Loucy (cell line): ENCODE measurements at regions not wholly inside any gene's neighbourhood (a gene's known extent, or its start where the extent isn't known, plus 50 kb on each side); places are given as distances from the start of the nearest gene placed in this dataset.

Experiments used
- H2AFZ ChIP-seq: fragments of 200-600 bp; sonication (generic); 2 replicates; pipeline ENCODE4 v1.6.0; 2016; ENCODE audit warnings: antibody characterized with exemption, mild to moderate bottlenecking, low read length, moderate library complexity
- H3F3A ChIP-seq: fragments of 200-600 bp; 2 replicates; pipeline ENCODE4 v1.6.0; 2016; ENCODE audit warnings: antibody characterized with exemption, low read depth, mild to moderate bottlenecking
- H3K27me3 ChIP-seq: fragments of 200-600 bp; sonication (generic); 2 replicates; pipeline ENCODE4 v1.6.1; 2014; ENCODE audit warnings: low read length, mild to moderate bottlenecking; ENCODE audit not compliant: insufficient read depth, poor library complexity, severe bottlenecking
- H3K36me3 ChIP-seq: fragments of 200-600 bp; sonication (generic); 2 replicates; pipeline ENCODE4 v1.6.1; 2016; ENCODE audit warnings: low read length; ENCODE audit not compliant: insufficient read depth
- H3K4me1 ChIP-seq: fragments of 200-600 bp; sonication (generic); 2 replicates; pipeline ENCODE4 v1.5.1; 2014; ENCODE audit warnings: low read length, mild to moderate bottlenecking; ENCODE audit not compliant: insufficient read depth, poor library complexity, severe bottlenecking
- H3K4me2 ChIP-seq: fragments of 200-600 bp; sonication (generic); 2 replicates; pipeline ENCODE4 v1.6.0; 2014; ENCODE audit warnings: antibody characterized with exemption, low read length, low read depth, mild to moderate bottlenecking; ENCODE audit not compliant: poor library complexity, severe bottlenecking
- H3K4me3 ChIP-seq: fragments of 200-600 bp; sonication (generic); 2 replicates; pipeline ENCODE4 v1.5.1; 2014; ENCODE audit warnings: low read length, mild to moderate bottlenecking, mixed read lengths; ENCODE audit not compliant: poor library complexity, severe bottlenecking
- H3K79me2 ChIP-seq: fragments of 200-600 bp; sonication (generic); 2 replicates; pipeline ENCODE4 v1.6.1; 2014; ENCODE audit warnings: low read length; ENCODE audit not compliant: insufficient read depth
- H3K9ac ChIP-seq: fragments of 200-600 bp; sonication (generic); 2 replicates; pipeline ENCODE4 v1.6.0; 2014; ENCODE audit warnings: mild to moderate bottlenecking, low read depth, low read length, moderate library complexity; ENCODE audit not compliant: poor library complexity, severe bottlenecking
- H3K9me2 ChIP-seq: fragments of 200-600 bp; sonication (generic); replicated peaks from 2 replicates; pipeline ENCODE4 v1.6.1; 2016; ENCODE audit warnings: low read depth, low read length, mixed read lengths
- H3K9me3 ChIP-seq: fragments of 200-600 bp; sonication (generic); 2 replicates; pipeline ENCODE4 v1.6.1; 2014; ENCODE audit warnings: mild to moderate bottlenecking, antibody characterized with exemption, low read length, low read depth; ENCODE audit not compliant: insufficient read depth
- H4K20me1 ChIP-seq: fragments of 200-600 bp; sonication (generic); 2 replicates; pipeline ENCODE4 v1.6.0; 2014; ENCODE audit warnings: antibody characterized with exemption, low read length, mild to moderate bottlenecking; ENCODE audit not compliant: insufficient read depth, poor library complexity, severe bottlenecking
- EZH2phosphoT487 ChIP-seq: fragments of 200-600 bp; IDR thresholded peaks from 2 replicates; pipeline ENCODE4 v1.6.1; 2018; ENCODE audit warnings: antibody characterized with exemption, mild to moderate bottlenecking, moderate library complexity, borderline replicate concordance
- TF ChIP-seq, protein P1 (sequence below): fragments of 200-600 bp; sonication (generic); conservative IDR thresholded peaks from 2 replicates; pipeline ENCODE4 v1.5.1; 2014; ENCODE audit warnings: mild to moderate bottlenecking, antibody characterized with exemption, low read length

DNA sequence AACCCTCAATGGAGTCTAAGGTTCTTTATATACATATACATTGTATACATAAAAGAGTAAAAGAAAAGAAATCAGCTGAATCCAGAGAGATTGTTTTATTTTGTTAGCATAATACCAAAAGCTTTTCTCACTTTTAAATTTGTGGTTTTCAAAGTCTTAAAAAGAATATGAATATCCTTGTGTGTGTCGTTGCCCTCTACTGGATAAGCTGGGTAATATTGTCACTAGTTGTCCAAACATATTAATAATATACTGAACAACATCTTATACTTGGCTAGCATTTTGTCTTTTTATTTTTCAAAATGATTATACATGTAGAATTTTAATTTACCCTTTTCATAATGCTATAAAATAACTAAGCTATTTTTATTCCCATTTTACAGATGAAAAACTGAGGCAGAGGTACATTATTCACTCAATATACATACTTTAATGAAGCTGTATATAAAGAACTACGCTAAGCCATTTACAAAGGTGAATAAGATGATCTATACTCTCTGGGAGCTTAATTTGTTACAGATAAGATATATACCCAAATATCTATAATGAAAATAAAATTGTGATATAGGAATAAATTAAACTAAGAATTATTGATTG is 531.7 kb downstream of the TFAP2B start:
- no peaks in the 10 kb centered on the region for H3K4me1 ChIP-seq
- H3K36me3 ChIP-seq: no peaks in the 10 kb centered on the region
- no peaks in the 10 kb centered on the region for H4K20me1 ChIP-seq
- no peaks in the 10 kb centered on the region for H3K9me2 ChIP-seq
- H3K4me2 ChIP-seq: no peak overlapping the region
- no peak overlapping the region for H2AFZ ChIP-seq
- no peak overlapping the region for H3K4me3 ChIP-seq
- no peaks in the 10 kb centered on the region for H3K9me3 ChIP-seq
- no peaks in the 10 kb centered on the region for H3K27me3 ChIP-seq
- H3F3A ChIP-seq: no peaks in the 10 kb centered on the region
- no peaks in the 10 kb centered on the region for H3K79me2 ChIP-seq
- TF ChIP-seq EZH2phosphoT487: no peak
- TF ChIP-seq, protein P1, sequence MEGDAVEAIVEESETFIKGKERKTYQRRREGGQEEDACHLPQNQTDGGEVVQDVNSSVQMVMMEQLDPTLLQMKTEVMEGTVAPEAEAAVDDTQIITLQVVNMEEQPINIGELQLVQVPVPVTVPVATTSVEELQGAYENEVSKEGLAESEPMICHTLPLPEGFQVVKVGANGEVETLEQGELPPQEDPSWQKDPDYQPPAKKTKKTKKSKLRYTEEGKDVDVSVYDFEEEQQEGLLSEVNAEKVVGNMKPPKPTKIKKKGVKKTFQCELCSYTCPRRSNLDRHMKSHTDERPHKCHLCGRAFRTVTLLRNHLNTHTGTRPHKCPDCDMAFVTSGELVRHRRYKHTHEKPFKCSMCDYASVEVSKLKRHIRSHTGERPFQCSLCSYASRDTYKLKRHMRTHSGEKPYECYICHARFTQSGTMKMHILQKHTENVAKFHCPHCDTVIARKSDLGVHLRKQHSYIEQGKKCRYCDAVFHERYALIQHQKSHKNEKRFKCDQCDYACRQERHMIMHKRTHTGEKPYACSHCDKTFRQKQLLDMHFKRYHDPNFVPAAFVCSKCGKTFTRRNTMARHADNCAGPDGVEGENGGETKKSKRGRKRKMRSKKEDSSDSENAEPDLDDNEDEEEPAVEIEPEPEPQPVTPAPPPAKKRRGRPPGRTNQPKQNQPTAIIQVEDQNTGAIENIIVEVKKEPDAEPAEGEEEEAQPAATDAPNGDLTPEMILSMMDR: peak; percentile 52
- no peak overlapping the region for H3K9ac ChIP-seq

DNA sequence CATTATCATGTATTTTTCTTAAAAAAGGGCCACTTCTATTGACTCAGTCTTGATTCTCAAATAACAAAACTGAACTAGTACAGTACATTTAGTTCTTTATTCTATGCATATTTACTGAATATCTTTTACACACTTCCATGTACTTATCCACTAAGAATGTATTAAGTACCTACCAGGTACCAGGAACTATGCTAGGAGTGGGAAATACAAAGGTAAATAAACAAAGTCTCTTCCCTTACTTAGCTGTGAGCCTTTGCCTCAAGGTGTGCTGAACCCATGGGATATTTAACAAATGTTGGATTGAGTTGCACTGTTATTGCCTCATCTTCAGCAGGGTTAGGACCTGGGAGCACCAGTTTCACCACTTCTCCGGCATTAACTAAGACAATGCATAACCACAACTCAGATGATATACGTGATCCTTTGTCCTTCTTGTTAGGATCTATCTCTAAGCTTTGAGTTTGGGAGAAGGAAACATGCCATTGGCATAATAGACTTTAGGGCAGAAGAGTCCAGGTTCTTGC is 533.9 kb downstream of the TFAP2B start:
- H2AFZ ChIP-seq: no peak overlapping the region
- no peak overlapping the region for H3K9ac ChIP-seq
- H3K36me3 ChIP-seq: no peaks in the 10 kb centered on the region
- no peaks in the 10 kb centered on the region for H3K9me3 ChIP-seq
- no peak for TF ChIP-seq EZH2phosphoT487
- TF ChIP-seq, protein P1: no peak
- H3K9me2 ChIP-seq: no peaks in the 10 kb centered on the region
- H3K27me3 ChIP-seq: no peaks in the 10 kb centered on the region
- no peaks in the 10 kb centered on the region for H4K20me1 ChIP-seq
- H3K4me3 ChIP-seq: no peak overlapping the region
- no peak overlapping the region for H3K4me2 ChIP-seq
- H3K79me2 ChIP-seq: no peaks in the 10 kb centered on the region
- no peaks in the 10 kb centered on the region for H3K4me1 ChIP-seq
- no peaks in the 10 kb centered on the region for H3F3A ChIP-seq

DNA sequence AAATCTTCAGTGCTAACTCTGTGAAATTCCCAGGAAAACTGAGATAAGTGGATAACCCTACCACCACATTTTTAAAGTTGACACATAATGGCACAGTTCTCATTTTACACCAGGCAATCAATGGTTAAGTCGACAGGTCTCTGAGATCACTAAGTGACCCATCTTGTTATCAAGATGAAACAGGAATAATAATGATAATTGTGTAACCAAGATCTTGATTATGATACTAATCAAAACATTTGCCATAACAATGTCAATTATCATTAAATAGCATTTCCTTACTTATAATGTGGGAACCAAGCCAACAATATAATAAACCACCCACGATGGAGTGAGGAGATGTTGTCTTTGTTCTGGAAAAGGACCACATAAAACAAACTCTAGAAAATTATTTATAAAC is 541.6 kb downstream of the TFAP2B start:
- no peak overlapping the region for H2AFZ ChIP-seq
- H3F3A ChIP-seq: no peaks in the 10 kb centered on the region
- no peaks in the 10 kb centered on the region for H3K9me2 ChIP-seq
- no peaks in the 10 kb centered on the region for H3K4me1 ChIP-seq
- H3K9me3 ChIP-seq: no peaks in the 10 kb centered on the region
- no peak for TF ChIP-seq EZH2phosphoT487
- TF ChIP-seq, protein P1: no peak
- H3K79me2 ChIP-seq: no peaks in the 10 kb centered on the region
- H3K9ac ChIP-seq: no peak overlapping the region
- H3K27me3 ChIP-seq: no peaks in the 10 kb centered on the region
- no peak overlapping the region for H3K4me2 ChIP-seq
- H4K20me1 ChIP-seq: no peaks in the 10 kb centered on the region
- H3K36me3 ChIP-seq: no peaks in the 10 kb centered on the region
- H3K4me3 ChIP-seq: no peak overlapping the region
